ENCODE measurements at regions not wholly inside any gene's neighbourhood (a gene's known extent, or its start where the extent isn't known, plus 50 kb on each side); places are given as distances from the start of the nearest gene placed in this dataset.

GRCh38 chr6:147757291-147757690 lies 248.8 kb downstream of the SAMD5 start:
- TF ChIP-seq POLR2AphosphoS5 (IDR thresholded peaks at IDR 0.05; ENCODE audit: low read depth), result no peak
- TF ChIP-seq GABPA (IDR thresholded peaks at IDR 0.05; ENCODE audit: low read depth), result no peak
- TF ChIP-seq SPI1 (IDR thresholded peaks at IDR 0.05; ENCODE audit: borderline replicate concordance, low read depth), result no peak
- TF ChIP-seq, protein P1, sequence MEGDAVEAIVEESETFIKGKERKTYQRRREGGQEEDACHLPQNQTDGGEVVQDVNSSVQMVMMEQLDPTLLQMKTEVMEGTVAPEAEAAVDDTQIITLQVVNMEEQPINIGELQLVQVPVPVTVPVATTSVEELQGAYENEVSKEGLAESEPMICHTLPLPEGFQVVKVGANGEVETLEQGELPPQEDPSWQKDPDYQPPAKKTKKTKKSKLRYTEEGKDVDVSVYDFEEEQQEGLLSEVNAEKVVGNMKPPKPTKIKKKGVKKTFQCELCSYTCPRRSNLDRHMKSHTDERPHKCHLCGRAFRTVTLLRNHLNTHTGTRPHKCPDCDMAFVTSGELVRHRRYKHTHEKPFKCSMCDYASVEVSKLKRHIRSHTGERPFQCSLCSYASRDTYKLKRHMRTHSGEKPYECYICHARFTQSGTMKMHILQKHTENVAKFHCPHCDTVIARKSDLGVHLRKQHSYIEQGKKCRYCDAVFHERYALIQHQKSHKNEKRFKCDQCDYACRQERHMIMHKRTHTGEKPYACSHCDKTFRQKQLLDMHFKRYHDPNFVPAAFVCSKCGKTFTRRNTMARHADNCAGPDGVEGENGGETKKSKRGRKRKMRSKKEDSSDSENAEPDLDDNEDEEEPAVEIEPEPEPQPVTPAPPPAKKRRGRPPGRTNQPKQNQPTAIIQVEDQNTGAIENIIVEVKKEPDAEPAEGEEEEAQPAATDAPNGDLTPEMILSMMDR (IDR thresholded peaks at IDR 0.05; ENCODE audit: insufficient read depth, low read length), result no peak
- no peak for TF ChIP-seq REST (IDR thresholded peaks at IDR 0.05; ENCODE audit: insufficient replicate concordance, low read depth)
- no peak overlapping the region for H3K27ac ChIP-seq (replicated peaks)
- no peak overlapping the region for H3K4me3 ChIP-seq (replicated peaks; ENCODE audit: insufficient read depth, low read length)
- no peak for DNase-seq (ENCODE audit: low read depth in 1 of 2, low spot score in 1 of 2)
- H3K27me3 ChIP-seq (ENCODE audit: insufficient read depth, poor library complexity, severe bottlenecking), result no peaks in the 10 kb centered on the region

DNA sequence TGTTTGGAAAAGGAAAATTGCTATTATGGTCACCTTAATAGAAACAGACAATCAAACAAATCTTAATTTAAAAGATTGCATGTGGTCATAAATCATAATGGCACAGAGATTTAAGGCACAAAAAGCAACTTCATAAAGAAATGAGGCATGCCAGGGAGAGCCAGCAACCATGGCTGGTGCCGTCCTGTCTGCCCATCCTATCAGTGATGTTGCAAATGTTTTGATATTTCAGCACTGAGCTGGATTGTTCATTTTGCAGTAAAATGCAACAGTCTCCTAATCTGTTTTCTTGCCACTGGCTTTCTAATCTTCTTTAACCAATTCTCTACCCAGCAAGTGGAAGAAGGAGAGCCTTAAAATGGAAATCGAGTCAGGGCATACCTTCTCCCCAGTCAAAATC lies 249.8 kb downstream of the SAMD5 start:
- DNase-seq (ENCODE audit: low read depth in 1 of 2, low spot score in 1 of 2), result no peak
- TF ChIP-seq REST (IDR thresholded peaks at IDR 0.05; ENCODE audit: insufficient replicate concordance, low read depth) (no peak), SPI1 (IDR thresholded peaks at IDR 0.05; ENCODE audit: borderline replicate concordance, low read depth) (no peak), POLR2AphosphoS5 (IDR thresholded peaks at IDR 0.05; ENCODE audit: low read depth) (no peak), GABPA (IDR thresholded peaks at IDR 0.05; ENCODE audit: low read depth) (no peak)
- TF ChIP-seq, protein P1 (IDR thresholded peaks at IDR 0.05; ENCODE audit: insufficient read depth, low read length), result no peak
- no peaks in the 10 kb centered on the region for H3K27me3 ChIP-seq (ENCODE audit: insufficient read depth, poor library complexity, severe bottlenecking)
- no peak overlapping the region for H3K4me3 ChIP-seq (replicated peaks; ENCODE audit: insufficient read depth, low read length)
- no peak overlapping the region for H3K27ac ChIP-seq (replicated peaks)

DNA sequence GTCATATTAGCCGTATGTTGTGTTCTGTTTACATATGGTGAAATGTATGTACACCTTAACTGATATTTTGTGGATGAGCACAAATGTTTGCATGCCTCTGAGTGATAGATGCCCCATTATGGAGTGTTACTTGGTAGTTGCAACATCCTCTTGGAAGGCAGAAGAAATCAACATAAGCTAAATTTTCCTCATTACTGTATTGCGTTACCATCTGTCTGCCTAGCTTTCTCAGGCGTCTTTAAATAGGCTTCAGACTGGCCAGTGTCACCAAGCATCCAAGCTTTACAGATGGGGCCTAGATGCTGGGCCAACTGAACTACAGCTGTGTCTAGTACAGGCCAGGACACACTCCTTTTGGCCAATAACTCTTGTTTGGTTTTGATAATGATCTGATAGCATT lies 250.6 kb downstream of the SAMD5 start:
- DNase-seq (ENCODE audit: low read depth in 1 of 2, low spot score in 1 of 2), result no peak
- H3K27ac ChIP-seq (replicated peaks), result no peak overlapping the region
- H3K4me3 ChIP-seq (replicated peaks; ENCODE audit: insufficient read depth, low read length), result no peak overlapping the region
- H3K27me3 ChIP-seq (ENCODE audit: insufficient read depth, poor library complexity, severe bottlenecking), result no peaks in the 10 kb centered on the region
- TF ChIP-seq REST (IDR thresholded peaks at IDR 0.05; ENCODE audit: insufficient replicate concordance, low read depth) (no peak), SPI1 (IDR thresholded peaks at IDR 0.05; ENCODE audit: borderline replicate concordance, low read depth) (no peak), POLR2AphosphoS5 (IDR thresholded peaks at IDR 0.05; ENCODE audit: low read depth) (no peak), GABPA (IDR thresholded peaks at IDR 0.05; ENCODE audit: low read depth) (no peak)
- TF ChIP-seq, protein P1 (IDR thresholded peaks at IDR 0.05; ENCODE audit: insufficient read depth, low read length), result no peak

Data from HL-60 (cell line).